ENCODE measurements at regions not wholly inside any gene's neighbourhood (a gene's known extent, or its start where the extent isn't known, plus 50 kb on each side); places are given as distances from the start of the nearest gene placed in this dataset.

GRCh38 chr11:123291201-123291869 lies 96.3 kb upstream of the CLMP start:
- H3K9me3 ChIP-seq (replicated peaks in 1 of 3) = no peaks in the 10 kb centered on the region
- TF ChIP-seq POLR2A (IDR thresholded peaks at IDR 0.05) (no peak), CTCF (IDR thresholded peaks at IDR 0.05) (no peak)
- no peak overlapping the region for H3K27ac ChIP-seq
- 71 to 77% (median 74%) methylated on average over 7 of the region's 7 CpGs for WGBS, 4 donors
- intact Hi-C loops (cut with DNase I) = no loop called here
- no peaks in the 10 kb centered on the region for H3K4me1 ChIP-seq (replicated peaks in 1 of 2)
- no peak for DNase-seq
- H3K27me3 ChIP-seq = no peaks in the 10 kb centered on the region
- no peaks in the 10 kb centered on the region for H3K36me3 ChIP-seq (replicated peaks in 1 of 2)
- no peak overlapping the region for H3K4me3 ChIP-seq

GRCh38 chr11:123286761-123287160 lies 91.7 kb upstream of the CLMP start:
- 68 to 78% (median 77%) methylated on average over 3 of the region's 3 CpGs for WGBS, 4 donors
- Histone ChIP-seq H3K27me3 (no peaks in the 10 kb centered on the region), H3K9me3 (replicated peaks in 1 of 3) (no peaks in the 10 kb centered on the region), H3K4me3 (no peak overlapping the region), H3K36me3 (replicated peaks in 1 of 2) (no peaks in the 10 kb centered on the region), H3K27ac (no peak overlapping the region), H3K4me1 (replicated peaks in 1 of 2) (no peaks in the 10 kb centered on the region)
- intact Hi-C loops (cut with DNase I) = no loop called here
- TF ChIP-seq CTCF (IDR thresholded peaks at IDR 0.05) (no peak), POLR2A (IDR thresholded peaks at IDR 0.05) (no peak)
- no peak for DNase-seq

- Histone ChIP-seq H3K36me3 (replicated peaks in 1 of 2) (no peaks in the 10 kb centered on the region), H3K27me3 (no peaks in the 10 kb centered on the region), H3K27ac (no peak overlapping the region), H3K4me3 (no peak overlapping the region), H3K4me1 (replicated peaks in 1 of 2) (no peaks in the 10 kb centered on the region), H3K9me3 (replicated peaks in 1 of 3) (no peaks in the 10 kb centered on the region)
- no peak for DNase-seq
- no peak for TF ChIP-seq CTCF (IDR thresholded peaks at IDR 0.05)
- no peak for TF ChIP-seq POLR2A (IDR thresholded peaks at IDR 0.05)
- WGBS, 4 donors = 55 to 74% (median 65%) methylated on average over 5 of the region's 5 CpGs
- intact Hi-C loops (cut with DNase I) = no loop called here
Measured at GRCh38 chr11:123286255-123286654, 91.2 kb upstream of the CLMP start.

- DNase-seq = no peak
- WGBS, 4 donors = 50 to 60% (median 58%) methylated on average over 2 of the region's 2 CpGs
- Histone ChIP-seq H3K36me3 (replicated peaks in 1 of 2) (no peaks in the 10 kb centered on the region), H3K4me3 (no peak overlapping the region), H3K27ac (no peak overlapping the region), H3K9me3 (replicated peaks in 1 of 3) (no peaks in the 10 kb centered on the region), H3K27me3 (no peaks in the 10 kb centered on the region), H3K4me1 (replicated peaks in 1 of 2) (no peaks in the 10 kb centered on the region)
- intact Hi-C loops (cut with DNase I) = no loop called here
- TF ChIP-seq CTCF (IDR thresholded peaks at IDR 0.05) (no peak), POLR2A (IDR thresholded peaks at IDR 0.05) (no peak)
Measured at GRCh38 chr11:123284454-123284853, 89.4 kb upstream of the CLMP start.

Measured in adrenal gland (tissue), 9 donors.